ENCODE measurements at regions not wholly inside any gene's neighbourhood (a gene's known extent, or its start where the extent isn't known, plus 50 kb on each side); places are given as distances from the start of the nearest gene placed in this dataset.
A peak's percentile ranks its signal among the peaks of the same experiment; 100 is the strongest.

DNA sequence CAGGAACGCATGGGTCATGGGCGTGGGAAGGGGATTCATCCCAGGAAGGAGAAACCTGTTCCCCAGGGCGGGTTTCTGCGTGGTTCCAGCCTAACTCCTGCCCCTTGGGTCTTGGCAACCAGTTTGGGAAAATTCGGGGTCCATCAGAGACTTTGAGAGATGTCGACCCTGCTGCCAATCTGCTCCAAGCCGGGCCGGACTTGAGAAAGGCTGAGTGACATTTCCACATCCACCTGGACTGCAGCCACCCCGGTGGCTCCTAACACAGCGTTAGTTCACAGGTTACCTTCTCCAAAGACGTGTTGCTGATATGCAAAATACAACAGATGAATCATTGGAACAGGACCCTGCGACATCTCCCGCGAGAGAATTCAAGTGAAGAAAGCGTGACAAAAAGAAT, 627.2 kb downstream of the IRX1 start:
- no peaks in the 10 kb centered on the region for H3K9me3 ChIP-seq (ENCODE audit: control insufficient read depth, low read depth, low read length)
- H3K9ac ChIP-seq (ENCODE audit: low read length), result no peak overlapping the region
- H3K27ac ChIP-seq (ENCODE audit: low read length), result no peak overlapping the region
- H3K27me3 ChIP-seq (ENCODE audit: control insufficient read depth, insufficient read depth, low read length), result no peaks in the 10 kb centered on the region
- no peak overlapping the region for H3K4me3 ChIP-seq (ENCODE audit: low read length)
- H3K4me1 ChIP-seq (ENCODE audit: control insufficient read depth, low read depth, low read length), result no peaks in the 10 kb centered on the region
- H3K36me3 ChIP-seq (ENCODE audit: control insufficient read depth, low read depth, low read length), result no peaks in the 10 kb centered on the region

DNA sequence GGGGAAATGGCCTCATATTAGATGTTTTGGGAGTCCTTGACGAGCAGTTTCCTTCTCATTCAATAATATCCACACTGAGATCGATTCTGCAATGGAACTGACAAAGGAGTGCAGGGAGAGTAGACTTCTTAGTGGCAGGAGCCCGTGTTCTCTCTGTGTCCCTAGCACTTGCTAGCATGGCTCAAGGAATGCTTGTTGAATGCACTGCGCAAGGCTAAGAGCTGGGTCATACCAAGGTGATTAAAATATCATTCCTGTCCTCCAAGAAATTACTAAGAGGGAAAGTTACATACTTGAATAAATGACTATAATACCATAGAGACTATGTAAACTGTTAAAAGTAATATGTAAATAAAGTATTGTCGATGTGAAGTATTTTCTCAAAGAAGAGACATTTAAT, 630.1 kb downstream of the IRX1 start:
- H3K9me3 ChIP-seq (ENCODE audit: control insufficient read depth, low read depth, low read length), result no peaks in the 10 kb centered on the region
- H3K27me3 ChIP-seq (ENCODE audit: control insufficient read depth, insufficient read depth, low read length), result peaks cover 15% of the 10 kb centered on the region
- H3K36me3 ChIP-seq (ENCODE audit: control insufficient read depth, low read depth, low read length), result no peaks in the 10 kb centered on the region
- no peak overlapping the region for H3K9ac ChIP-seq (ENCODE audit: low read length)
- H3K4me3 ChIP-seq (ENCODE audit: low read length), result no peak overlapping the region
- H3K27ac ChIP-seq (ENCODE audit: low read length), result no peak overlapping the region
- peaks cover 5% of the 10 kb centered on the region for H3K4me1 ChIP-seq (ENCODE audit: control insufficient read depth, low read depth, low read length)

DNA sequence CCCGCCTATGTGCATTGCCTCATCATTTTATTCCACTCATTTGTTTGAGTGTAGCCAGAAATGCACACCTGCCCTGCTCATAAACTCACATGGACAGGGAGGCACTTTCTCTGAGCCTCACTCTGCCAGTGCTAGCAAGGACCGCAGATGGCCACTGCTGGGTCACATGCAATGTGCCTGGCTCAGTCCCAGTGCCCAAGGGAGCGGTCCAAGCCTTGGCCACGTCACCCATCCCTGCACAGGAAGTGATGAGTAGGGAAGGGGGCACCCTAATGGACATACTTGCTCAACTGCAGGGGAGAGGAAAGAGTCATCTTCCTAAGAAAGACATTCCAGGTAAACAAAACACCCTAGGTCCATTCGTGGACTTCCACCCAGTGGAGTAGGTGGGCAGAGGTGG, 630.9 kb downstream of the IRX1 start:
- Histone ChIP-seq H3K4me3 (ENCODE audit: low read length) (no peak overlapping the region), H3K9ac (ENCODE audit: low read length) (no peak overlapping the region), H3K9me3 (ENCODE audit: control insufficient read depth, low read depth, low read length) (no peaks in the 10 kb centered on the region), H3K27me3 (ENCODE audit: control insufficient read depth, insufficient read depth, low read length) (peaks cover 24% of the 10 kb centered on the region), H3K36me3 (ENCODE audit: control insufficient read depth, low read depth, low read length) (no peaks in the 10 kb centered on the region), H3K4me1 (ENCODE audit: control insufficient read depth, low read depth, low read length) (peaks cover 13% of the 10 kb centered on the region), H3K27ac (ENCODE audit: low read length) (no peak overlapping the region)

DNA sequence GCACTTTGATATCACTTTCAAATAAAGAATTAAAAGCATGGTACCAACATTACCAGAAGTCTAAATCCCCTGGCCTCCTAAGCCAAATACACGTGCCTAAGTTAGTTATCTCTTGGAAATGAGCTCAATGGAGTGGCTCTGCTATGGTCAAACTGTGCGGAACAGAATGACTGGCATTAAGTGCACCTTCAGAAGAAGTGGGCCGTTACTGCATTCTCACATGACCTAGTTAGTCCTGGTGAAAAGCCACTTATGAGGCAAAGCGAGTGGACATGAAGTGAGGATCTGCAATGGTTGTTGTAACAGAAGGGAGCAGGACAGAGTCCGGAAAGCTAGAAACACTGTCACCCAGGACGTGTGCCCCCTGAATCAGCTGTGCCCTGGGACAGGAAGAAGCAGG, 633.1 kb downstream of the IRX1 start:
- Histone ChIP-seq H3K36me3 (ENCODE audit: control insufficient read depth, low read depth, low read length) (no peaks in the 10 kb centered on the region), H3K27ac (ENCODE audit: low read length) (no peak overlapping the region)

DNA sequence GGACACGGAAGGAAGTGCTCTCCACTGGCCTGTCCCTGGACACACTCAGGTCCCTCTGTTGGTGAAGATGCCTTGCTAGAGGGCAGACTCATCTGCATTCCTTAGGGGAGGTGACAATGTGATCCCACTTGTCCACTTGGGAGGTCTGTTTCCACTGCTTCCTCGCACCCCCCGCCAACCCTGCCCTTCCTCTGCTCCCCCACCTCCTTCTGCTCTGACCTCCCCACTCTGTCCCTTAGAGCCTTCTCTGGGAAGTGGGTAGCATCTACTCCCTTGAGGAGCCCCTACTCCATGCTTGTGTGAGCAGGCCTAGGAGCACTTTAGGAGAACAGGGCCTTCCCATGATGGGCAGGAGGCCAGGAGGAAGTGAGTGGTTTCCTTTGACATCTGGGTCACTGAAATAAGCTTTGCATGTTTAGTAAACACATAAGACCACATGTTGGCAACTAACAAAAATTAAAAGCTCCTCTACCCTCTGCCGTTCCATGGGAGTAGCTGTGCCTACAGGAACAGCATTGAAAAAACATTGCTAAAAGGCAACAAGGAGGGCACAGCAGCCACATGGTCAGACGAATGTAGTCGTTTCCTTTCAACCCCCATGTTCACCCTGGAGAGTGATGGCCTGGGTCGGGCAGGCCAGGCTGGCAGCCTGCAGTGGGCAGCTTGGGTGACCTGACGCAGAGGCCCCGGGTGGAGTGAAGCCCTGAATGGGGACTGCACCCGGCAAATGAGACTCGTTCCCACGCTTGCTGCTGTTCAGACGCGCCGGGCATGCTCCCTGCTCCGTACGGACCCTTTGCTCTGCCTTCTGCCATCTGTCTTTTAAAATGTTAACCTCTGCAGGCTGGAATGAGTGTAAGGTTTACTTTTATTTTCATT, 634.0 kb downstream of the IRX1 start:
- Histone ChIP-seq H3K27ac (ENCODE audit: low read length) (no peak overlapping the region), H3K4me1 (ENCODE audit: control insufficient read depth, low read depth, low read length) (peaks cover 16% of the 10 kb centered on the region), H3K9me3 (ENCODE audit: control insufficient read depth, low read depth, low read length) (peaks cover 4% of the 10 kb centered on the region), H3K9ac (ENCODE audit: low read length) (no peak overlapping the region), H3K4me3 (ENCODE audit: low read length) (no peak overlapping the region), H3K36me3 (ENCODE audit: control insufficient read depth, low read depth, low read length) (no peaks in the 10 kb centered on the region), H3K27me3 (ENCODE audit: control insufficient read depth, insufficient read depth, low read length) (peaks cover 29% of the 10 kb centered on the region)

More for the DNA sequence above, 633.1 kb downstream of the IRX1 start:
- Histone ChIP-seq H3K4me3 (ENCODE audit: low read length) (no peak overlapping the region), H3K9me3 (ENCODE audit: control insufficient read depth, low read depth, low read length) (no peaks in the 10 kb centered on the region), H3K4me1 (ENCODE audit: control insufficient read depth, low read depth, low read length) (peaks cover 16% of the 10 kb centered on the region), H3K9ac (ENCODE audit: low read length) (no peak overlapping the region), H3K27me3 (ENCODE audit: control insufficient read depth, insufficient read depth, low read length) (peaks cover 29% of the 10 kb centered on the region)

DNA sequence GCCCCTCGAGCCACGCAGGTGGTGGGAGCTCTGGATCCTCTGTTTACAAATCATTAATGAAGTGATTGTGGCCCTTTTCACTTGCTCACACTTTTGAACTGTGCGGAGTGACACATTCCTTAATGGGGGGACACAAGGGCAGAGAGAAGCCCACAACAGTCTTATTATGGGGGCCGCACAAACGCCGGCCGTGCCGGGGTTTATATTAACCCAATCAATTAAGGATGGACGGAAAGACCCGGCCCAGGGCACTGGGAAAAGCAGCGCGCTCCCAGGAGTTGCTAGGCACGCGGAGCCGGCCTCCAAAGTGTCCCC, 634.8 kb downstream of the IRX1 start:
- H3K4me3 ChIP-seq (ENCODE audit: low read length), result no peak overlapping the region
- no peak overlapping the region for H3K9ac ChIP-seq (ENCODE audit: low read length)
- H3K9me3 ChIP-seq (ENCODE audit: control insufficient read depth, low read depth, low read length), result peaks cover 4% of the 10 kb centered on the region
- peaks cover 29% of the 10 kb centered on the region for H3K27me3 ChIP-seq (ENCODE audit: control insufficient read depth, insufficient read depth, low read length)
- H3K4me1 ChIP-seq (ENCODE audit: control insufficient read depth, low read depth, low read length), result peaks cover 16% of the 10 kb centered on the region
- H3K27ac ChIP-seq (ENCODE audit: low read length), result no peak overlapping the region
- no peaks in the 10 kb centered on the region for H3K36me3 ChIP-seq (ENCODE audit: control insufficient read depth, low read depth, low read length)

- peak overlapping the region; percentile 23 for H3K9ac ChIP-seq (ENCODE audit: low read length)
These were observed 635.4 kb downstream of the IRX1 start for GRCh38 chr5:4230786-4231641.

GRCh38 chr5:4232084-4232483, 636.5 kb downstream of the IRX1 start:
- Histone ChIP-seq H3K9ac (ENCODE audit: low read length) (no peak overlapping the region), H3K4me1 (ENCODE audit: control insufficient read depth, low read depth, low read length) (peaks cover 16% of the 10 kb centered on the region), H3K27ac (ENCODE audit: low read length) (no peak overlapping the region), H3K4me3 (ENCODE audit: low read length) (no peak overlapping the region), H3K9me3 (ENCODE audit: control insufficient read depth, low read depth, low read length) (peaks cover 4% of the 10 kb centered on the region), H3K27me3 (ENCODE audit: control insufficient read depth, insufficient read depth, low read length) (peaks cover 29% of the 10 kb centered on the region), H3K36me3 (ENCODE audit: control insufficient read depth, low read depth, low read length) (no peaks in the 10 kb centered on the region)

More at GRCh38 chr5:4230786-4231641, 635.4 kb downstream of the IRX1 start:
- Histone ChIP-seq H3K27ac (ENCODE audit: low read length) (no peak overlapping the region), H3K27me3 (ENCODE audit: control insufficient read depth, insufficient read depth, low read length) (peaks cover 29% of the 10 kb centered on the region), H3K4me3 (ENCODE audit: low read length) (peak overlapping the region; percentile 8), H3K4me1 (ENCODE audit: control insufficient read depth, low read depth, low read length) (peaks cover 16% of the 10 kb centered on the region), H3K9me3 (ENCODE audit: control insufficient read depth, low read depth, low read length) (peaks cover 4% of the 10 kb centered on the region), H3K36me3 (ENCODE audit: control insufficient read depth, low read depth, low read length) (no peaks in the 10 kb centered on the region)

- H3K4me3 ChIP-seq (ENCODE audit: low read length), result no peak overlapping the region
- peaks cover 16% of the 10 kb centered on the region for H3K4me1 ChIP-seq (ENCODE audit: control insufficient read depth, low read depth, low read length)
- H3K9ac ChIP-seq (ENCODE audit: low read length), result no peak overlapping the region
- H3K27ac ChIP-seq (ENCODE audit: low read length), result no peak overlapping the region
- H3K9me3 ChIP-seq (ENCODE audit: control insufficient read depth, low read depth, low read length), result peaks cover 4% of the 10 kb centered on the region
- H3K27me3 ChIP-seq (ENCODE audit: control insufficient read depth, insufficient read depth, low read length), result peaks cover 29% of the 10 kb centered on the region
- H3K36me3 ChIP-seq (ENCODE audit: control insufficient read depth, low read depth, low read length), result no peaks in the 10 kb centered on the region
These were observed 638.0 kb downstream of the IRX1 start for GRCh38 chr5:4233671-4234070.

DNA sequence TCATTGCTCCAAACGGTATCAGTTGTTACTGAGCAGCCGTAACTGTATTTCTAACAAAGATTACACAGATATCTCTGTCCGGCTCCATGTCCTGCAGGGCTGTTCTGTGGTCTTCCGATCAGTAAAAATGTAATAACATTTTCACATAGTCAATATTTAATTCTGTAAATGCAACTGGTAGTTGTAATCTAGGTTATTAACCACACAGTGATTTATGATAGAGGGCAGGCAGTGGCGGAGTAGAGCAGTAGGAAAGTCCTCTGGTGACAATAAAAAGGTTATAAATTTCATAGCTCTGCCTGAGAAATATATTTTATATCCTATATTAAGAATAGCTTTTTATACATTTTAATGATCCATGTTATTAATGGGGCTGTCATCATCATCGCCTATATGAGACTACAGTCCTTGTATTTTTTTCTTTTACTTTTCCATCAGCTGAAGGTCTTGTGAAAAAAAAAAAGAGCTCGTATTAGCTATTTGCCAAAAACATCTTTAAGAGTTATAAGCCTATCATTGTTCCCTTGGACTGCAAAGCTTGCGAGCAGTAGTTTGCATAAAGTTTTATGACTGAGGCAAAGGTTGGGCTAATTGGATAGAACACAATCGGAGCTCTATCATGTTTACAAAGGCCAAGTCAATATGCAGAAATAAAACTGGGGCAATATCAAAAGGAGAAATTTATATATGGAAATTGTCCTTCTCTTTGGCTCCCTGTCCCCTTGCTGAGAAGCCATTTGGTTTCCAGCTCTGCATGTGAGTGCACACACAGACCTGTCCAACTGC, 648.0 kb downstream of the IRX1 start:
- H3K4me3 ChIP-seq (ENCODE audit: low read length), result no peak overlapping the region
- no peaks in the 10 kb centered on the region for H3K27me3 ChIP-seq (ENCODE audit: control insufficient read depth, insufficient read depth, low read length)
- no peak overlapping the region for H3K9ac ChIP-seq (ENCODE audit: low read length)
- H3K36me3 ChIP-seq (ENCODE audit: control insufficient read depth, low read depth, low read length), result no peaks in the 10 kb centered on the region
- no peak overlapping the region for H3K27ac ChIP-seq (ENCODE audit: low read length)
- peaks cover 5% of the 10 kb centered on the region for H3K4me1 ChIP-seq (ENCODE audit: control insufficient read depth, low read depth, low read length)
- no peaks in the 10 kb centered on the region for H3K9me3 ChIP-seq (ENCODE audit: control insufficient read depth, low read depth, low read length)

- peaks cover 1% of the 10 kb centered on the region for H3K4me1 ChIP-seq (ENCODE audit: control insufficient read depth, low read depth, low read length)
- no peak overlapping the region for H3K4me3 ChIP-seq (ENCODE audit: low read length)
- H3K27me3 ChIP-seq (ENCODE audit: control insufficient read depth, insufficient read depth, low read length), result no peaks in the 10 kb centered on the region
- H3K9ac ChIP-seq (ENCODE audit: low read length), result no peak overlapping the region
- no peak overlapping the region for H3K27ac ChIP-seq (ENCODE audit: low read length)
- no peaks in the 10 kb centered on the region for H3K9me3 ChIP-seq (ENCODE audit: control insufficient read depth, low read depth, low read length)
- H3K36me3 ChIP-seq (ENCODE audit: control insufficient read depth, low read depth, low read length), result no peaks in the 10 kb centered on the region
These were observed 648.7 kb downstream of the IRX1 start for GRCh38 chr5:4244306-4244705.
